ENCODE measurements at regions not wholly inside any gene's neighbourhood (a gene's known extent, or its start where the extent isn't known, plus 50 kb on each side); places are given as distances from the start of the nearest gene placed in this dataset.
"Not testable (repeated sequence)": the region's sequence is repeated elsewhere in the genome, so short reads cannot be mapped to it uniquely, and the experiment has no call there.

- ATAC-seq (no peak), DNase-seq (no peak)
- no peak overlapping the region for H3K4me3 Mint-ChIP-seq
- no peaks in the 10 kb centered on the region for H3K9me3 ChIP-seq (ENCODE audit: control insufficient read depth, low read length, poor library complexity, severe bottlenecking)
- no peaks in the 10 kb centered on the region for H3K36me3 Mint-ChIP-seq (ENCODE audit: low read depth)
- no peaks in the 10 kb centered on the region for H3K27me3 Mint-ChIP-seq
- H3K27ac Mint-ChIP-seq, result no peak overlapping the region
- H3K4me1 Mint-ChIP-seq, result no peaks in the 10 kb centered on the region
These were observed 893.4 kb upstream of the ADGRL4 start for GRCh38 chr1:79899914-79900313.

GRCh38 chr1:79896140-79896539 lies 889.6 kb upstream of the ADGRL4 start:
- no peak for DNase-seq
- H3K27ac Mint-ChIP-seq, result no peak overlapping the region
- no peaks in the 10 kb centered on the region for H3K9me3 ChIP-seq (ENCODE audit: control insufficient read depth, low read length, poor library complexity, severe bottlenecking)
- H3K36me3 Mint-ChIP-seq (ENCODE audit: low read depth), result no peaks in the 10 kb centered on the region
- H3K27me3 Mint-ChIP-seq, result no peaks in the 10 kb centered on the region
- no peaks in the 10 kb centered on the region for H3K4me1 Mint-ChIP-seq
- H3K4me3 Mint-ChIP-seq, result no peak overlapping the region
- no peak for ATAC-seq

GRCh38 chr1:79895573-79895972 lies 889.0 kb upstream of the ADGRL4 start:
- H3K9me3 ChIP-seq (ENCODE audit: control insufficient read depth, low read length, poor library complexity, severe bottlenecking), result no peaks in the 10 kb centered on the region
- DNase-seq (no peak), ATAC-seq (no peak)
- Mint-ChIP-seq H3K36me3 (ENCODE audit: low read depth) (no peaks in the 10 kb centered on the region), H3K27me3 (no peaks in the 10 kb centered on the region), H3K27ac (no peak overlapping the region), H3K4me3 (no peak overlapping the region), H3K4me1 (no peaks in the 10 kb centered on the region)

- not testable (repeated sequence) for H3K36me3 Mint-ChIP-seq (ENCODE audit: low read depth); ATAC-seq; H3K27me3 Mint-ChIP-seq; DNase-seq; H3K9me3 ChIP-seq (ENCODE audit: control insufficient read depth, low read length, poor library complexity, severe bottlenecking); H3K27ac Mint-ChIP-seq; H3K4me3 Mint-ChIP-seq; H3K4me1 Mint-ChIP-seq
These were observed 887.6 kb upstream of the ADGRL4 start for GRCh38 chr1:79894129-79894528.

DNA sequence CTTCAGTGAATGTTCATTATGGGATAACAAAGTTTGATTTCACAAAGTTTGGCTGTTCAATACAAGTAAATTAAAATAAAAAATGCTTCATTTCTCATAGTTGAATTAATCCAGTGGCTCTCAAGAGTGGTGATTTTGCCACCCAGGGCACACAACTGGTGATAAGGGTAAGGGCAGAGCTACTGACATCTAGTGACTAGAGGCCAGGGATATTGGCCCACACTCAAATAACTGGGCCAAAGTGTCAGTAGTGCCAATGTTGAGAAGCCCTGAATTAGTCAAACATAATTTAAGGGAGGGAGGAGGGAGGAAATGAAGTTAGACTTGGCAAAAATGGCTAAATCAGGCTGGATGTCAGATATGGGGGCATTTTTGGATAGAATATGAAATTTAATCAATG lies 880.5 kb upstream of the ADGRL4 start:
- no peaks in the 10 kb centered on the region for H3K9me3 ChIP-seq (ENCODE audit: control insufficient read depth, low read length, poor library complexity, severe bottlenecking)
- Mint-ChIP-seq H3K27me3 (no peaks in the 10 kb centered on the region), H3K36me3 (ENCODE audit: low read depth) (no peaks in the 10 kb centered on the region), H3K4me1 (no peaks in the 10 kb centered on the region), H3K4me3 (no peak overlapping the region), H3K27ac (no peak overlapping the region)
- ATAC-seq (no peak), DNase-seq (no peak)

- no peaks in the 10 kb centered on the region for H3K36me3 Mint-ChIP-seq (ENCODE audit: low read depth)
- H3K27ac Mint-ChIP-seq, result no peak overlapping the region
These were observed 878.6 kb upstream of the ADGRL4 start for GRCh38 chr1:79885101-79885500.

GRCh38 chr1:79877086-79877485 lies 870.6 kb upstream of the ADGRL4 start:
- no peaks in the 10 kb centered on the region for H3K27me3 Mint-ChIP-seq
- no peak for DNase-seq
- H3K36me3 Mint-ChIP-seq (ENCODE audit: low read depth), result no peaks in the 10 kb centered on the region
- ATAC-seq, result no peak
- H3K9me3 ChIP-seq (ENCODE audit: control insufficient read depth, low read length, poor library complexity, severe bottlenecking), result no peaks in the 10 kb centered on the region
- H3K4me3 Mint-ChIP-seq, result no peak overlapping the region
- H3K27ac Mint-ChIP-seq, result no peak overlapping the region
- H3K4me1 Mint-ChIP-seq, result no peaks in the 10 kb centered on the region

More at GRCh38 chr1:79885101-79885500, 878.6 kb upstream of the ADGRL4 start:
- Mint-ChIP-seq H3K4me3 (no peak overlapping the region), H3K4me1 (no peaks in the 10 kb centered on the region), H3K27me3 (no peaks in the 10 kb centered on the region)
- DNase-seq (no peak), ATAC-seq (no peak)
- no peaks in the 10 kb centered on the region for H3K9me3 ChIP-seq (ENCODE audit: control insufficient read depth, low read length, poor library complexity, severe bottlenecking)

GRCh38 chr1:79875187-79875586 lies 868.7 kb upstream of the ADGRL4 start:
- DNase-seq, result no peak
- H3K27me3 Mint-ChIP-seq, result no peaks in the 10 kb centered on the region
- H3K9me3 ChIP-seq (ENCODE audit: control insufficient read depth, low read length, poor library complexity, severe bottlenecking), result no peaks in the 10 kb centered on the region
- no peak for ATAC-seq
- no peaks in the 10 kb centered on the region for H3K4me1 Mint-ChIP-seq
- no peaks in the 10 kb centered on the region for H3K36me3 Mint-ChIP-seq (ENCODE audit: low read depth)
- no peak overlapping the region for H3K27ac Mint-ChIP-seq
- no peak overlapping the region for H3K4me3 Mint-ChIP-seq

DNA sequence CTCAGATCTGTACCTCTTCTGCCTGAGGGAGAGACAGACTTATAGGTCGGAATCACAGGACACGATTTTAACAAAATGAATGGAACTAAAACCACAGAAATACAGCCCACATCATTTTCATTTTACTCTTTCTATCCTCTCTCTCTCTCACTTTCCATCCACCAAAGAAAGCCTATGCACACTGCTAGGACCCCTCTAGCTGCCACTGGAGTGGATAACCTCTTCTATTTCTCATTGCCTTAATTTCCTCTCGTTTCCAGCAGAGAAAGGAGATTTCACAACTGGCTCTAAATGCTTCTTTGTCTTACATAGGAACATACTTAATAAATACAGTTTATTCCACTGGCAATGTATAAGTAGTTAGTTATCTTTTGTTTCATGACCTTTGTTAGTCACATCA lies 867.8 kb upstream of the ADGRL4 start:
- Mint-ChIP-seq H3K4me1 (no peaks in the 10 kb centered on the region), H3K27ac (no peak overlapping the region), H3K4me3 (no peak overlapping the region), H3K36me3 (ENCODE audit: low read depth) (no peaks in the 10 kb centered on the region), H3K27me3 (no peaks in the 10 kb centered on the region)
- ATAC-seq (no peak), DNase-seq (no peak)
- H3K9me3 ChIP-seq (ENCODE audit: control insufficient read depth, low read length, poor library complexity, severe bottlenecking), result no peaks in the 10 kb centered on the region

GRCh38 chr1:79859212-79859948 lies 852.9 kb upstream of the ADGRL4 start:
- no peaks in the 10 kb centered on the region for H3K4me1 Mint-ChIP-seq
- no peaks in the 10 kb centered on the region for H3K36me3 Mint-ChIP-seq (ENCODE audit: low read depth)
- no peak overlapping the region for H3K27ac Mint-ChIP-seq
- no peak overlapping the region for H3K4me3 Mint-ChIP-seq
- ATAC-seq (no peak), DNase-seq (no peak)
- H3K9me3 ChIP-seq (ENCODE audit: control insufficient read depth, low read length, poor library complexity, severe bottlenecking), result no peaks in the 10 kb centered on the region
- no peaks in the 10 kb centered on the region for H3K27me3 Mint-ChIP-seq

GRCh38 chr1:79852004-79852403 lies 845.5 kb upstream of the ADGRL4 start:
- H3K9me3 ChIP-seq (ENCODE audit: control insufficient read depth, low read length, poor library complexity, severe bottlenecking), result no peaks in the 10 kb centered on the region
- ATAC-seq, result no peak
- Mint-ChIP-seq H3K4me1 (no peaks in the 10 kb centered on the region), H3K36me3 (ENCODE audit: low read depth) (no peaks in the 10 kb centered on the region), H3K27me3 (no peaks in the 10 kb centered on the region), H3K27ac (no peak overlapping the region), H3K4me3 (no peak overlapping the region)
- DNase-seq, result no peak

GRCh38 chr1:79849388-79849787 lies 842.9 kb upstream of the ADGRL4 start:
- DNase-seq (no peak), ATAC-seq (no peak)
- Mint-ChIP-seq H3K27ac (no peak overlapping the region), H3K36me3 (ENCODE audit: low read depth) (no peaks in the 10 kb centered on the region), H3K27me3 (no peaks in the 10 kb centered on the region), H3K4me1 (no peaks in the 10 kb centered on the region), H3K4me3 (no peak overlapping the region)
- no peaks in the 10 kb centered on the region for H3K9me3 ChIP-seq (ENCODE audit: control insufficient read depth, low read length, poor library complexity, severe bottlenecking)

GRCh38 chr1:79848316-79848715 lies 841.8 kb upstream of the ADGRL4 start:
- ATAC-seq (no peak), DNase-seq (no peak)
- no peak overlapping the region for H3K4me3 Mint-ChIP-seq
- no peaks in the 10 kb centered on the region for H3K4me1 Mint-ChIP-seq
- H3K36me3 Mint-ChIP-seq (ENCODE audit: low read depth), result no peaks in the 10 kb centered on the region
- no peak overlapping the region for H3K27ac Mint-ChIP-seq
- H3K27me3 Mint-ChIP-seq, result no peaks in the 10 kb centered on the region
- no peaks in the 10 kb centered on the region for H3K9me3 ChIP-seq (ENCODE audit: control insufficient read depth, low read length, poor library complexity, severe bottlenecking)

- Mint-ChIP-seq H3K27ac (no peak overlapping the region), H3K4me1 (no peaks in the 10 kb centered on the region), H3K36me3 (ENCODE audit: low read depth) (no peaks in the 10 kb centered on the region), H3K27me3 (no peaks in the 10 kb centered on the region), H3K4me3 (no peak overlapping the region)
- ATAC-seq (no peak), DNase-seq (no peak)
- H3K9me3 ChIP-seq (ENCODE audit: control insufficient read depth, low read length, poor library complexity, severe bottlenecking), result no peaks in the 10 kb centered on the region
These were observed 841.2 kb upstream of the ADGRL4 start for GRCh38 chr1:79847700-79848099.
